Epidermal melanocyte (primary cell): ENCODE measurements at regions not wholly inside any gene's neighbourhood (a gene's known extent, or its start where the extent isn't known, plus 50 kb on each side); places are given as distances from the start of the nearest gene placed in this dataset.
"Not testable (repeated sequence)": the region's sequence is repeated elsewhere in the genome, so short reads cannot be mapped to it uniquely, and the experiment has no call there.

Source experiments
- DNase-seq: peaks from one replicate; pipeline ENCODE4 v3.0.0; 2011; ENCODE audit warnings: low spot score; ENCODE audit not compliant: insufficient read length

GRCh38 chr2:184060268-184060667 lies 538.1 kb upstream of the ZNF804A start:
- not testable (repeated sequence) for DNase-seq

- no peak for DNase-seq
Observed at GRCh38 chr2:184067502-184067901, 530.8 kb upstream of the ZNF804A start.

GRCh38 chr2:184072470-184072869 lies 525.9 kb upstream of the ZNF804A start:
- no peak for DNase-seq

GRCh38 chr2:184078496-184078895 lies 519.8 kb upstream of the ZNF804A start:
- DNase-seq, result no peak

- DNase-seq, result no peak
Observed at GRCh38 chr2:184091456-184091855, 506.9 kb upstream of the ZNF804A start.

GRCh38 chr2:184113696-184114403 lies 484.5 kb upstream of the ZNF804A start:
- no peak for DNase-seq

GRCh38 chr2:184114439-184114838 lies 483.9 kb upstream of the ZNF804A start:
- no peak for DNase-seq

- no peak for DNase-seq
Observed at GRCh38 chr2:184119989-184120800, 478.1 kb upstream of the ZNF804A start.

GRCh38 chr2:184125867-184126266 lies 472.5 kb upstream of the ZNF804A start:
- no peak for DNase-seq

- DNase-seq, result no peak
Observed at GRCh38 chr2:184129073-184129472, 469.3 kb upstream of the ZNF804A start.

- DNase-seq, result no peak
Observed at GRCh38 chr2:184137955-184138354, 460.4 kb upstream of the ZNF804A start.

- DNase-seq, result no peak
Observed at GRCh38 chr2:184141866-184142265, 456.5 kb upstream of the ZNF804A start.

- DNase-seq, result no peak
Observed at GRCh38 chr2:184154438-184154837, 443.9 kb upstream of the ZNF804A start.

- no peak for DNase-seq
Observed at GRCh38 chr2:184155791-184156190, 442.5 kb upstream of the ZNF804A start.

GRCh38 chr2:184157141-184157540 lies 441.2 kb upstream of the ZNF804A start:
- DNase-seq, result no peak

GRCh38 chr2:184162426-184162825 lies 435.9 kb upstream of the ZNF804A start:
- no peak for DNase-seq

- DNase-seq, result not testable (repeated sequence)
Observed at GRCh38 chr2:184168823-184169222, 429.5 kb upstream of the ZNF804A start.

- DNase-seq, result no peak
Observed at GRCh38 chr2:184169366-184169765, 429.0 kb upstream of the ZNF804A start.

- DNase-seq, result no peak
Observed at GRCh38 chr2:184174493-184175104, 423.7 kb upstream of the ZNF804A start.

- DNase-seq, result no peak
Observed at GRCh38 chr2:184178229-184178628, 420.1 kb upstream of the ZNF804A start.

- no peak for DNase-seq
Observed at GRCh38 chr2:184186436-184186835, 411.9 kb upstream of the ZNF804A start.

- no peak for DNase-seq
Observed at GRCh38 chr2:184187421-184187971, 410.8 kb upstream of the ZNF804A start.
